Peyer's patch (tissue), 4 donors: ENCODE measurements at regions not wholly inside any gene's neighbourhood (a gene's known extent, or its start where the extent isn't known, plus 50 kb on each side); places are given as distances from the start of the nearest gene placed in this dataset.
"Not testable (repeated sequence)": the region's sequence is repeated elsewhere in the genome, so short reads cannot be mapped to it uniquely, and the experiment has no call there.

Source experiments
- DNase-seq, 3 donors: peaks; one replicate each; pipeline ENCODE4 v3.0.0-alpha.2; 2017 to 2019
- H3K27ac ChIP-seq, 4 donors: fragments of 200-600 bp; sonication (generic); one replicate each; pipeline ENCODE4 v1.5.1; 2016 to 2019
- H3K27me3 ChIP-seq, 2 donors: fragments of 200-600 bp; sonication (generic); one replicate each; pipeline ENCODE4 v1.5.1; 2019
- H3K36me3 ChIP-seq, 3 donors: fragments of 200-600 bp; sonication (generic); one replicate each; pipeline ENCODE4 v1.5.1; 2016 to 2019
- H3K4me1 ChIP-seq, 4 donors: fragments of 200-600 bp; sonication (generic); one replicate each; pipeline ENCODE4 v1.5.1; 2016 to 2019
- H3K4me3 ChIP-seq, 4 donors: fragments of 200-600 bp; sonication (generic); 1 replicate in 3 of 4; 2 replicates in 1 of 4; pipeline ENCODE4 v1.5.1; 2016 to 2019; ENCODE audit warnings: mild to moderate bottlenecking in 1 of 4
- H3K9me3 ChIP-seq, 4 donors: fragments of 200-600 bp; sonication (generic); one replicate each; pipeline ENCODE4 v1.5.1; 2016 to 2019; ENCODE audit warnings: mild to moderate bottlenecking in 1 of 4
- CTCF ChIP-seq, 6 experiments: fragments of 450-650 bp in 4 of 6; fragments of 200-600 bp in 2 of 6; sonication (generic) in 1 of 6; IDR thresholded peaks; one replicate each; pipeline ENCODE4 v1.5.1; 2017 to 2019; ENCODE audit warnings: antibody characterized with exemption in 6 of 6, mild to moderate bottlenecking in 3 of 6, moderate library complexity in 1 of 6
- POLR2A ChIP-seq, 2 donors: fragments of 450-650 bp; IDR thresholded peaks; one replicate each; pipeline ENCODE4 v1.5.1; 2017; ENCODE audit warnings: antibody characterized with exemption in 2 of 2, mild to moderate bottlenecking in 2 of 2, moderate library complexity in 2 of 2

DNA sequence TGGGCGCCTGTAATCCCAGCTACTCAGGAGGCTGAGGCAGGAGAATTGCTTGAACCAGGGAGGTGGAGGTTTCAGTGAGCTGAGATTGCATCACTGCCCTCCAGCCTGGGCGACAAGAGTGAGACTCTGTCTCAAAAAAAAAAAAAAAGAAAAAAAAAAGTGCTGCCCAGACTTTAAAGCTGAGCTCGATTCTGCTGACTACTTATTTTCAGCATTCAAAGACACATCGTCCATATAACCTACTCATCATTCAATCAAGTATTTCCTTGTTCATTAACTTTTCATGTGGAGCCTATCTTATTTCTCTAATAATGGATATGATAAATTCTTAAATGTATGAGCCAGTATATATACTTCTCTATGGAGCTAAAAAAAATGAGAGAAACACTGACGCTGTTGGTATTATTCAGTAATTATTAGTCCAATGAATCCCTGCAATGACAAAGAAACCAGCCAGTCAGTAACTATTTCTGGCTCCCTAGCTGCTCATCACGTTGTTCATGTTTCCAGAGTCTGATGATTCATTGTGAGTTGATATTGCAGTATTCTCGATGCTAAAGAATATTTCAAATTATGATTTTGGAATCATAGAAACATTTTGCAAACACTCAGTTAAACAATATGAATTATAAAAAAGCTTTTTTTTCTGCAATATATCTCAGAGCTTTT lies 111.9 kb downstream of the RAP2B start:
- DNase-seq = no peak
- TF ChIP-seq CTCF (IDR thresholded peaks at IDR 0.05) (no peak), POLR2A (IDR thresholded peaks at IDR 0.05) (no peak)
- no peaks in the 10 kb centered on the region for H3K9me3 ChIP-seq

DNA sequence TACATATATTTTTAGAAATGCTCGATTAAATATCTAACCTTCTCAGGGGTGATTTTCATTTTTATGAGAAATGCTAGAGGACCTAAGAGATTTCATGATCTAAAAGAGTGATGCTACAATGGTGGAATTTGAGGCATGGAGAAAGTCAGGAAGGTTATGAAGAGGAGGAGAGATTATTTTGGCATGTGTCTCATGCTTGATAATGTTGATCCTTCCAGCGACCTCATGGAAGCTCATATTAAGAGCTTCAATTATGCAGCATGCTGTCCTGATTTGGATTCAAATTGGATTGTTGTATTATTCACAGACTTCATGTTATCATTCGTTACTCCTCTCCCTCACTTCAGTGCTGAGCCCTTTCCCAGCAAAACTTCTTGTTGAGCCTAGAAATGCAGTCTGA lies 112.5 kb downstream of the RAP2B start:
- Histone ChIP-seq H3K4me3 (no peak overlapping the region), H3K27ac (no peak overlapping the region), H3K9me3 (no peaks in the 10 kb centered on the region), H3K4me1 (no peaks in the 10 kb centered on the region), H3K36me3 (no peaks in the 10 kb centered on the region), H3K27me3 (no peaks in the 10 kb centered on the region)
- DNase-seq = no peak
- TF ChIP-seq POLR2A (IDR thresholded peaks at IDR 0.05) (no peak), CTCF (IDR thresholded peaks at IDR 0.05) (no peak)

More for the DNA sequence above, 111.9 kb downstream of the RAP2B start:
- H3K27ac ChIP-seq = no peak overlapping the region
- H3K4me3 ChIP-seq = no peak overlapping the region
- no peaks in the 10 kb centered on the region for H3K36me3 ChIP-seq
- H3K27me3 ChIP-seq = no peaks in the 10 kb centered on the region
- H3K4me1 ChIP-seq = no peaks in the 10 kb centered on the region

- Histone ChIP-seq H3K9me3 (no peaks in the 10 kb centered on the region), H3K4me3 (no peak overlapping the region), H3K27ac (no peak overlapping the region), H3K4me1 (no peaks in the 10 kb centered on the region), H3K36me3 (no peaks in the 10 kb centered on the region), H3K27me3 (no peaks in the 10 kb centered on the region)
- TF ChIP-seq CTCF (IDR thresholded peaks at IDR 0.05) (no peak), POLR2A (IDR thresholded peaks at IDR 0.05) (no peak)
- DNase-seq = no peak
These were observed 113.5 kb downstream of the RAP2B start for GRCh38 chr3:153275514-153275913.

DNA sequence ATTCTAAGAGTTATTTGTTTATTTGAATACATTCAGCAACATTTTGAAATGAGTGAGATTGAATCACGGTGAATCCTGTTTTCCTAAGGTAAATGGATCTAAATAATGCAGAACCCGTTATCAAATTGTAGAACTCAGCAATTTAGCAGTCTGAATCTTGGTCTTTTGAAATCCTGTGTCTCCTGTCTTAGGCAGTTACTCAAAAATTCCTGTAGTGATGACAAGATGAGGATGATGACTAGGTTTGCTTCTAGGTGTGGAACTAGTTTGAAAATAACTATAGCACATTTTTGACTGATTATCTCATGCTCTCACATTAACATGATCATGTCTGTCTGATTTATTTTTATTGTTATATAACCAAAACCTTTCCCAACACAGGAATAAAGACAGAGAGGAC lies 115.0 kb downstream of the RAP2B start:
- Histone ChIP-seq H3K27ac (no peak overlapping the region), H3K4me3 (no peak overlapping the region), H3K9me3 (no peaks in the 10 kb centered on the region), H3K4me1 (no peaks in the 10 kb centered on the region), H3K36me3 (no peaks in the 10 kb centered on the region), H3K27me3 (no peaks in the 10 kb centered on the region)
- TF ChIP-seq CTCF (IDR thresholded peaks at IDR 0.05) = no peak
- DNase-seq = no peak

DNA sequence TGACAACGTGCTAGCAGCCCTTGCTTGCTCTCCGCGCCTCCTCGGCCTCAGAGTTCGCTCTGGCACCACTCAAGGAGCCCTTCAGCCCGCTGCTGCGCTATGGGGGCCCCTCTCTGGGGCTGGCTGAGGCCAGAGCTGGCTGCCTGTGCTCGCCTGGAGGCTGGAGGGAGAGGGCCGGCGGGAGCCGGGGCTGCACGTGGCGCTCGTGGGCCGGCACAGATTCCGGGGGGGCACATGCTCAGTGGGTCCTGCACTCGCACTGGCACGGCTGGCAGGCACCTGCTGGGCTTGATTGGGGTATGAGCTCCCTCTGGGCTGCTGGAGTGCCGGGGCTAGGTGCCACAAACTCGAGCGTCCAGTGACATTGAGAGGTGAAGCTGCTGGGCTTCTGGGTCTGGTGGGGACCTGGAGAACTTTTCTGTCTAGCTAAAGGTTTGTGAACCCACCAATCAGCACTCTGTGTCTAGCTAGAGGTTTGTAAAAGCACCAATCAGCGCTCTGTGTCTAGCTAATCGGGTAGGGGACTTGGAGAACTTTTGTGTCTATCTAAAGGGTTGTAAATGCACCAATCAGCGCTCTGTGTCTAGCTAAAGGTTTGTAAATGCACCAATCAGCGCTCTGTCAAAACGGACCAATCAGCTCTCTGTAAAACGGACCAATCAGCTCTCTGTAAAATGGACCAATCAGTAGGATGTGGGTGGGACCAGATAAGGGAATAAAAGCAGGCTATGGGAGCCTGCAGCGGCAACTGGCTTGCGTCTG lies 119.4 kb downstream of the RAP2B start:
- not testable (repeated sequence) for H3K4me3 ChIP-seq, H3K27me3 ChIP-seq, DNase-seq, H3K4me1 ChIP-seq, H3K36me3 ChIP-seq, H3K9me3 ChIP-seq, H3K27ac ChIP-seq

DNA sequence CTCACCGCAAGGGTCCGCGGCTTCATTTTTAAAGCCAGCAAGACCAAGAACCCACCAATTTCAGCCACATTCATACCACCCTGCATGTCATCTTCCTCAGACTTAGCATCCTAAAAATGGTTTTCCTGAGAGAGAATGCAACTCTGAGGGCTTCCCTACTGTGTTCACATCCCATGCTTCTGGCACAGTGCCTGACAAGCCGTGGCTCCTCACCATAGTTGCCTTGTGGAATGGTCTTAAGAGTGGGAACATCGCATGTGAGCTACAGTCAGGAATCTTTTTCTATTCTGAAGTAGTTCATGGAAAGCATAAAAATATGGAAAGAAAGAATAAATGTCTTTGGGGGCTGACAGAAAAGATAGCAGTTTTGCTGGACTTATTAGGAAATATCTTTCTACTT lies 120.3 kb downstream of the RAP2B start:
- Histone ChIP-seq H3K27ac (no peak overlapping the region), H3K4me3 (no peak overlapping the region), H3K9me3 (no peaks in the 10 kb centered on the region), H3K4me1 (no peaks in the 10 kb centered on the region), H3K27me3 (no peaks in the 10 kb centered on the region), H3K36me3 (no peaks in the 10 kb centered on the region)
- DNase-seq = no peak
- no peak for TF ChIP-seq POLR2A (IDR thresholded peaks at IDR 0.05)
